ENCODE measurements at regions not wholly inside any gene's neighbourhood (a gene's known extent, or its start where the extent isn't known, plus 50 kb on each side); places are given as distances from the start of the nearest gene placed in this dataset.

- no peak overlapping the region for H2BK5ac ChIP-seq (ENCODE audit: low read depth, low read length, poor library complexity, severe bottlenecking)
- TF ChIP-seq RFX5 (IDR thresholded peaks at IDR 0.05; ENCODE audit: low read depth, low read length) (no peak), POLR2A (IDR thresholded peaks at IDR 0.05; ENCODE audit: low read depth, low read length) (no peak), USF2 (IDR thresholded peaks at IDR 0.05; ENCODE audit: low read depth, low read length) (no peak), ELK1 (IDR thresholded peaks at IDR 0.05; ENCODE audit: borderline replicate concordance, low read depth, low read length) (no peak), MXI1 (IDR thresholded peaks at IDR 0.05; ENCODE audit: borderline replicate concordance, low read depth, low read length) (no peak), FOS (IDR thresholded peaks at IDR 0.05; ENCODE audit: low read depth, low read length) (no peak), SMC3 (IDR thresholded peaks at IDR 0.05; ENCODE audit: low read depth, low read length) (no peak)
- H3K23ac ChIP-seq (ENCODE audit: low read depth, low read length), result no peak overlapping the region
- DNase-seq (no peak), ATAC-seq (ENCODE audit: low read depth) (no peak)
- H2BK120ac ChIP-seq (ENCODE audit: low read depth, low read length), result no peak overlapping the region
- H3K79me1 ChIP-seq (ENCODE audit: low read depth in 1 of 2, low read length in 2 of 2), result no peaks in the 10 kb centered on the region
- H3K9ac ChIP-seq (ENCODE audit: low read depth, low read length), result no peak overlapping the region
- WGBS, 2 experiments (ENCODE audit: extremely low coverage in 2 of 2, insufficient read length in 1 of 2), result no CpG with 5 or more reads among the region's 1 CpG
- H2AK5ac ChIP-seq (ENCODE audit: low read depth, low read length), result no peak overlapping the region
- H3K4me3 ChIP-seq (ENCODE audit: insufficient read depth, low read depth, low read length), result no peak overlapping the region
- no peak overlapping the region for H2BK15ac ChIP-seq (ENCODE audit: low read depth, low read length)
- no peaks in the 10 kb centered on the region for H3K4me1 ChIP-seq (ENCODE audit: control insufficient read depth, insufficient read depth, low read length)
- dilution Hi-C loops (cut with HindIII; ENCODE audit: low sequenced_read_pairs, unreplicated experiment), result no loop called here
- intact Hi-C loops (cut with micrococcal nuclease), result no loop called here
- no peak overlapping the region for H3K4ac ChIP-seq (ENCODE audit: low read depth, low read length)
- H2AK9ac ChIP-seq (replicated peaks; ENCODE audit: low read depth, low read length, poor library complexity), result no peak overlapping the region
- no TSS peak for BruUV-seq (replicated peaks)
- POLR2A ChIA-PET (ENCODE audit: unreplicated experiment), result no interaction called here
- in situ Hi-C loops (cut with MboI; ENCODE audit: low sequenced_read_pairs), result no loop called here
- H3K27ac ChIP-seq (ENCODE audit: insufficient read depth, low read length), result no peak overlapping the region
- H2AFZ ChIP-seq (replicated peaks; ENCODE audit: low read length, poor library complexity), result no peak overlapping the region
- no peak overlapping the region for H4K5ac ChIP-seq (ENCODE audit: low read depth, low read length)
- no peaks in the 10 kb centered on the region for H3K36me3 ChIP-seq (ENCODE audit: control insufficient read depth, insufficient read depth, low read length)
- H4K8ac ChIP-seq (ENCODE audit: low read depth in 2 of 2, low read length in 2 of 2), result no peak overlapping the region
- H4K91ac ChIP-seq (ENCODE audit: insufficient read depth, low read depth, low read length), result no peak overlapping the region
- no peak overlapping the region for H3K14ac ChIP-seq (replicated peaks; ENCODE audit: low read depth, low read length)
- no peak overlapping the region for H3K4me2 ChIP-seq (ENCODE audit: low read depth, low read length)
- H3K27me3 ChIP-seq (ENCODE audit: control insufficient read depth, insufficient read depth, low read length), result no peaks in the 10 kb centered on the region
- H3K56ac ChIP-seq (ENCODE audit: extremely low read depth, insufficient read depth, low read length), result no peak overlapping the region
- no peaks in the 10 kb centered on the region for H4K20me1 ChIP-seq (ENCODE audit: insufficient read depth, low read length)
- H2BK20ac ChIP-seq (ENCODE audit: low read depth, low read length), result no peak overlapping the region
- H3K9me1 ChIP-seq (ENCODE audit: insufficient read depth, low read length), result no peaks in the 10 kb centered on the region
- H3K18ac ChIP-seq (ENCODE audit: low read depth, low read length), result no peak overlapping the region
- CTCF ChIA-PET, result no interaction called here
- H3K9me3 ChIP-seq (ENCODE audit: control insufficient read depth, insufficient read depth, low read length), result no peaks in the 10 kb centered on the region; the same call in 1 of the 2 replicates
Measured at GRCh38 chr7:138405496-138405895, 54.6 kb upstream of the TRIM24 start.

All from IMR-90 (cell line).